KMS-11 (cell line): ENCODE measurements at regions not wholly inside any gene's neighbourhood (a gene's known extent, or its start where the extent isn't known, plus 50 kb on each side); places are given as distances from the start of the nearest gene placed in this dataset.

Source experiments
- H2AFZ ChIP-seq: fragments of 200-600 bp; sonication (generic); 2 replicates; pipeline ENCODE4 v1.6.1; 2016; ENCODE audit warnings: antibody characterized with exemption, mixed run types, low read depth
- H3K27ac ChIP-seq: fragments of 200-600 bp; sonication (generic); 2 replicates; pipeline ENCODE4 v1.6.1; 2016; ENCODE audit warnings: mild to moderate bottlenecking, mixed run types
- H3K27me3 ChIP-seq: fragments of 200-600 bp; sonication (generic); 2 replicates; pipeline ENCODE4 v1.6.1; 2017; ENCODE audit warnings: mild to moderate bottlenecking, low read depth, mixed run types, moderate library complexity; ENCODE audit not compliant: insufficient read depth
- H3K36me3 ChIP-seq: fragments of 200-600 bp; sonication (generic); 2 replicates; pipeline ENCODE4 v1.6.1; 2017; ENCODE audit warnings: mild to moderate bottlenecking, mixed run types; ENCODE audit not compliant: insufficient read depth
- H3K4me1 ChIP-seq: fragments of 200-600 bp; sonication (generic); 2 replicates; pipeline ENCODE4 v1.6.1; 2016; ENCODE audit warnings: mild to moderate bottlenecking, low read depth, mixed run types; ENCODE audit not compliant: poor library complexity, severe bottlenecking
- H3K4me2 ChIP-seq: fragments of 200-600 bp; sonication (generic); 2 replicates; pipeline ENCODE4 v1.7.0; 2016; ENCODE audit warnings: mild to moderate bottlenecking, mixed run types
- H3K4me3 ChIP-seq: fragments of 200-600 bp; sonication (generic); IDR thresholded peaks from 2 replicates; pipeline ENCODE4 v1.6.1; 2017; ENCODE audit warnings: low read depth, low read length, mixed read lengths; ENCODE audit not compliant: insufficient read depth
- H3K79me2 ChIP-seq: fragments of 200-600 bp; sonication (generic); 2 replicates; pipeline ENCODE4 v1.6.1; 2016; ENCODE audit warnings: low read depth, mixed run types; ENCODE audit not compliant: insufficient read depth
- H3K9ac ChIP-seq: fragments of 200-600 bp; sonication (generic); 2 replicates; pipeline ENCODE4 v1.6.1; 2016; ENCODE audit warnings: mild to moderate bottlenecking, mixed run types
- H4K20me1 ChIP-seq: fragments of 200-600 bp; sonication (generic); 2 replicates; pipeline ENCODE4 v1.6.1; 2016; ENCODE audit warnings: mild to moderate bottlenecking, mixed run types; ENCODE audit not compliant: insufficient read depth
- TF ChIP-seq, protein P1 (sequence below): fragments of 200-600 bp; sonication (generic); conservative IDR thresholded peaks from 2 replicates; pipeline ENCODE4 v1.6.1; 2017; ENCODE audit warnings: low read depth, mild to moderate bottlenecking, antibody characterized with exemption, low read length, moderate library complexity, mixed read lengths

DNA sequence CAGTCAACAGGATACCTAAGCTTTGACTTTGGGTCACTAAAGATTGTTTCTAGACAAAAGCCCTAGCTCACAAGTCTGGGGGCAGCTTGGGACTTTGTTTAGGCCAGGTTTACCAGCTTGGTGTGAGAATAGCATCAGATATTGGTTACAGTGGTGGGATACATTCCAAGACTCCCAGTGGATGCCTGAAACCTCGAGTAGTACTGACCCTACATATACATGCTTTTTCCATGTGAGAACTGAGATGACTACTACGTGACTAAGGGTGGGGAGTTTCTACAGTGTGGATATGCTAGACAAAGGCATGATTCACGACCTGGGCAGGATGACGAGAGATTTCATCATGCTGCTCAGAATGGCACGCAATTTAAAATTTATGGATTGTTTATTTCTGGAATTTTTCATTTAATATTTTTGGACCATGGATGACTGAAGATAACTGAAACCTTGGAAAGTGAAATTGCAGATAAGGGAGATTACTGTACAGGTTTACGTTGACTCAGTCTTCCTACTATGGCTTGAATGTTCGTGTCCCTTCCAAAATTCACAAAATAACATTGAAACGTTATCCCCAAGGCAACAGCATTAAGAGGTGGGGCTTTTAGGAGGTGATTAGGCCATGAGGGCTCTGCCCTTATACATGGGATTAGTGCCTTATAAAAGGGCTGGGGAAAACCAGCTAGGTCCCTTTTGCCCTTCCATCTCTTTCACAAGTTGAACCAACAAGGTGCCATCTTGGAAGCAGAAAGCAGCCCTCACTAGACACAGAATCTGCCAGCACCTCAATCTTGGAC lies 50.2 kb upstream of the CTAGE1 start:
- H3K4me3 ChIP-seq = no peak overlapping the region
- no peaks in the 10 kb centered on the region for H4K20me1 ChIP-seq
- no peaks in the 10 kb centered on the region for H3K27me3 ChIP-seq
- TF ChIP-seq, protein P1, sequence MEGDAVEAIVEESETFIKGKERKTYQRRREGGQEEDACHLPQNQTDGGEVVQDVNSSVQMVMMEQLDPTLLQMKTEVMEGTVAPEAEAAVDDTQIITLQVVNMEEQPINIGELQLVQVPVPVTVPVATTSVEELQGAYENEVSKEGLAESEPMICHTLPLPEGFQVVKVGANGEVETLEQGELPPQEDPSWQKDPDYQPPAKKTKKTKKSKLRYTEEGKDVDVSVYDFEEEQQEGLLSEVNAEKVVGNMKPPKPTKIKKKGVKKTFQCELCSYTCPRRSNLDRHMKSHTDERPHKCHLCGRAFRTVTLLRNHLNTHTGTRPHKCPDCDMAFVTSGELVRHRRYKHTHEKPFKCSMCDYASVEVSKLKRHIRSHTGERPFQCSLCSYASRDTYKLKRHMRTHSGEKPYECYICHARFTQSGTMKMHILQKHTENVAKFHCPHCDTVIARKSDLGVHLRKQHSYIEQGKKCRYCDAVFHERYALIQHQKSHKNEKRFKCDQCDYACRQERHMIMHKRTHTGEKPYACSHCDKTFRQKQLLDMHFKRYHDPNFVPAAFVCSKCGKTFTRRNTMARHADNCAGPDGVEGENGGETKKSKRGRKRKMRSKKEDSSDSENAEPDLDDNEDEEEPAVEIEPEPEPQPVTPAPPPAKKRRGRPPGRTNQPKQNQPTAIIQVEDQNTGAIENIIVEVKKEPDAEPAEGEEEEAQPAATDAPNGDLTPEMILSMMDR = no peak
- no peaks in the 10 kb centered on the region for H3K79me2 ChIP-seq
- no peaks in the 10 kb centered on the region for H3K36me3 ChIP-seq
- no peak overlapping the region for H2AFZ ChIP-seq
- no peak overlapping the region for H3K4me2 ChIP-seq
- H3K27ac ChIP-seq = no peak overlapping the region
- no peaks in the 10 kb centered on the region for H3K4me1 ChIP-seq
- no peak overlapping the region for H3K9ac ChIP-seq

DNA sequence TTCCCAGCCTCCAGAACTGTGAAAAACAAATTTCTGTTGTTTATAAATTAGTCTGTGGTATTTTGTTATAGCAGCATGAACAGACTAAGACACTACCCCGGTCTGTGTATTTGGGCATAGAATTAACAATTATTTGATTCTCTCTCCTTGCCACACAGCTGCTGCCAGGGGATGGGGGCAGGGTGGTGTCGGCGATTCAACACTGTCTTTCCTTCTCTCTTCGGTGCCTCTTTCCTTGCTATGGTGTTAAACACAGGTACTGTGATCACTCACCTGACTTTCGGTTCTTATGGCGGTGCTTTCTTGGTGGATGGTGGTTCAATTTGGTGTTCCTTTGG lies 50.8 kb upstream of the CTAGE1 start:
- no peak overlapping the region for H2AFZ ChIP-seq
- no peak overlapping the region for H3K9ac ChIP-seq
- no peaks in the 10 kb centered on the region for H3K36me3 ChIP-seq
- H4K20me1 ChIP-seq = no peaks in the 10 kb centered on the region
- H3K27me3 ChIP-seq = no peaks in the 10 kb centered on the region
- no peak overlapping the region for H3K4me3 ChIP-seq
- H3K79me2 ChIP-seq = no peaks in the 10 kb centered on the region
- TF ChIP-seq, protein P1 = no peak
- H3K4me2 ChIP-seq = no peak overlapping the region
- no peaks in the 10 kb centered on the region for H3K4me1 ChIP-seq
- no peak overlapping the region for H3K27ac ChIP-seq

DNA sequence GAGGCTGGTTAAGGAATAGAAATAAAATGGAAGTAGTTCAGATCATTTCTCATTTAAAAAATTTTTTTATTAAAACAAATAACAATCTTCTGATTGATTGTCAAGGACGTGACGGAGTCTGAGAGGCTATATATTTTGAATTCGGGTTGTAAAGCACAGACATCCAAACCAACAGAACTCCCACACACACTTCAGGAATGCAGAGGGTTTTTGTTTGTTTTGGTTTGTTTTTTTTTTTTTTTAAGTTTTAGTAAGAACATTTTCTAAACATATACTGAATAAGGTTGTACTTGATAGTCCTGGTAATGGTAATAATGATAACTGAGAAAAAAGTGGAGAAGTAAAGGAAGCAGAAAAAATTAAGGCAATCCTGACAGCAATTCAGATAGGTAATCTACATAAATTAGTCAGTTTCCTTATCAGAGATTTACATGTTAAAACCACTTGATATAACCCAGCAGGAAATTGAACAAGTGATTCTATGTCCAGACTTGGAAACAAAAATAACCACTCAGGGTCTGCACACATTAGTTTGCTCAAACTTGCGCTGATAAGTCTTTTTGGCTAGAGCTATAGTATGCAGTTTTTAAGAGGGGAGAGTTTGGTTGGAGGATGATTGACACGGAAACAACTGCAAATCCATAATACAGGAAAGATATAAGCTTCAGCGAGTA lies 51.5 kb upstream of the CTAGE1 start:
- H3K4me1 ChIP-seq = no peaks in the 10 kb centered on the region
- no peaks in the 10 kb centered on the region for H3K36me3 ChIP-seq
- H2AFZ ChIP-seq = no peak overlapping the region
- H3K27ac ChIP-seq = no peak overlapping the region
- no peak overlapping the region for H3K9ac ChIP-seq
- H3K4me3 ChIP-seq = no peak overlapping the region
- no peaks in the 10 kb centered on the region for H4K20me1 ChIP-seq
- H3K4me2 ChIP-seq = no peak overlapping the region
- no peaks in the 10 kb centered on the region for H3K79me2 ChIP-seq
- no peaks in the 10 kb centered on the region for H3K27me3 ChIP-seq
- TF ChIP-seq, protein P1 = no peak

DNA sequence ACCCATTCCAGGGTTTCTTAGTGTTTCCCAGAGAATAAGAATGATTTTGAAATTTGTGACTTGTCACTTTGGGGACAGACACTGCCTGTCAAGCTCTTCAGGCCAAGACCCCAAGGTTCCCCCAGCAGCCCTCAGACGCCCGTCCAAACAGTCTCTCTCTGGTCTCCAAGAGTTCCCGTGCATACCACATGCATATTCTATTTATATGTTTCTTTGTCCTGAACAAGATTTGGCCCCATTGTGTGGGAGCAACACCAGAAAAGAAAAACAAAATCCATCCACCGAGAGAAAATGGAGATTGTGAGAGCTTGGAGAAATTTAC lies 52.2 kb upstream of the CTAGE1 start:
- H3K36me3 ChIP-seq = no peaks in the 10 kb centered on the region
- H3K4me1 ChIP-seq = no peaks in the 10 kb centered on the region
- no peak overlapping the region for H2AFZ ChIP-seq
- no peak overlapping the region for H3K4me3 ChIP-seq
- H3K4me2 ChIP-seq = no peak overlapping the region
- H3K27me3 ChIP-seq = no peaks in the 10 kb centered on the region
- no peaks in the 10 kb centered on the region for H3K79me2 ChIP-seq
- TF ChIP-seq, protein P1 = no peak
- no peak overlapping the region for H3K27ac ChIP-seq
- no peak overlapping the region for H3K9ac ChIP-seq
- no peaks in the 10 kb centered on the region for H4K20me1 ChIP-seq
